NCI-H146 treated with DMSO at 0.1 percent for 48 hours (cell line): ENCODE measurements at regions not wholly inside any gene's neighbourhood (a gene's known extent, or its start where the extent isn't known, plus 50 kb on each side); places are given as distances from the start of the nearest gene placed in this dataset.
"Not testable (repeated sequence)": the region's sequence is repeated elsewhere in the genome, so short reads cannot be mapped to it uniquely, and the experiment has no call there.

Experiments used
- DNase-seq: peaks from one replicate; lab custom pipeline; 2025; ENCODE audit not compliant: unreplicated experiment; lab: John Stamatoyannopoulos, UW

DNA sequence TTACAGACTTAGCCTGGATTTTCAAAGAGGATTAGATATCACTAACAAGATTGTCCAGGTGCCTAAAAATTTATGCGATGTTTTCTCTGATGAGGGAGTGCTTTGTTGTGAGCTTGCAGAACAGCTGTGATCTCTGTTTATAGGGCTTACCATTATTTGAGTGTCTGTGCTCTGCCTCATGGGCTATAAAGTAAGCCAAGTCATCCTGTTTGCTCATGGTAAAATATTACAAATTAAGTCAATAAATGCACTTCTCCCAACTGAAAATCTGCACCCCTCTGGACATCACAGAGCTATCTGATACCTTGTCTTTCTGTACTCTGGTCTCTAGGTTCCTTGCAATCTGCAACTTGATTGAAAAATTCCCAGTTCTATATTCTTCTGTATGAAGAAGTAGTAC, 293.4 kb upstream of the ACTBL2 start:
- no peak for DNase-seq

DNA sequence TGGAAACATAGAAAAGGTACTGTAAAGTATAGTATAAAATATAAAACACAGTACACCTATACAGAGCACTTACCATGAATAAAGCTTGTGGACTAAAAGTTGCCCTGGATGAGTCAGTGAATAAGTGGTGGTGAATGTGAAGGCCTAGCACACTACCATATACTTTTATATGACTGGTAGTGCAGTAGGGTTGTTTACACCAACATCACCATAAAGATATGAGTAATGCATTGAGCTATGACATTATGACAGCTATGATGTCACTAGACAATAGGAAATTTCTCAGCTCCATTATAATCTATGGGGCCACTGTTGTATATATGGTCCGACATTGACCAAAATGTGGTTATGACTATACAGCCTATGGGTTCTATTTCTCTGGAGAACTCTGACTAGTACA, 291.8 kb upstream of the ACTBL2 start:
- DNase-seq, result no peak

DNA sequence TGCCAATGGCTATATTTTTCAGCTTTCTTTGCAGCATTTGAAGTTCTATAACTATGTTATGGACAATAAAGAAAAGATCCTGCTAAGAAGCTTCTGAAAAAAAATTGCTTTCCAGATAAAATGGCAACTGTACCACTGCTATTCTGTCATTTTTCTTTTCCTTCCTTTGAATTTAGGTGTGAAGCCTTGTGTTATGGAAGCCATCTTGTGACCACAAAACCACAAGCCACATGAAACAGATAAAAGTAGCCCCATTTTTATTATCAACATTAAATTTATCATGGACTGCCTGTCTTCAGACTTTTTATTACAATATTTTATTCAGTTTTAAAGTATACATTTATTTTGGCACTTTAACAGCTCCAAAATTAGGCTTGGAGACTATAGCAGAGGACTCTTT, 289.9 kb upstream of the ACTBL2 start:
- no peak for DNase-seq

DNA sequence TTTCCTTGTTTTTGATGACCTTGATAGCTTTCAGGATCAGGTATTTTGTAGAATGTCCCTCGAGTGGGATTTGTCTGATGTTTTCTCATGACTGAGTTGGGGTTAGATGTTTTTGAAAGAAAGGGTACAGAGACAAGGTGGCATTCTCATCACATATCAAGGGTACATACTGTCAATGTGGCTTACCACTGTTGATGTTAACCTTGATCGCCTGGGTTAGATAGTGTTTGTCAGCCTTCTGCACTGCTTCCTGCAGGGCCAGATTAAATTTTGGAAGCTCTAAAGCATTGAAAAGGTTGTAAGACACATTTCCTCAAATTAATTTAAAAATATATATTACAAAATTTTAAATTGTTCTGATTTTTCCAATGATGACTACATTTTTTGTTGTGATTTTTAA, 287.4 kb upstream of the ACTBL2 start:
- no peak for DNase-seq

DNA sequence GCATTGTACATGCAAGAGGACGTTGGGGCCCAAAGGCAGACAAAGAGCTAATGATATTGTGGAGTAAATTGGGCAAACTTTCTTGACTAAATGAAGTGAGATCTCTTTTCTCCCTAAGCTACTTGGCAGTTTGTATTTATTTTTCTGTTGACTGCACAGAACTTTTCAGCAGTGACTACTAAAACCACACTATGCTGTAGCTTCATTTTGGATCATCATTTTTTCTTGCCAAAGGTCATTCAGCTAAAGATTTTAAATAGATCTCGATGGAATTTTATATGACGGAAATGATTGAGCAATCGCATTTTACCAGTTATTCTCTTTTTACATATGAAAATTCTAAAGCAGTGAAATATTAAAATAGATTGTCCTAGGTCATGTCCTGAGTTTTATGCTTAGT, 286.1 kb upstream of the ACTBL2 start:
- no peak for DNase-seq

DNA sequence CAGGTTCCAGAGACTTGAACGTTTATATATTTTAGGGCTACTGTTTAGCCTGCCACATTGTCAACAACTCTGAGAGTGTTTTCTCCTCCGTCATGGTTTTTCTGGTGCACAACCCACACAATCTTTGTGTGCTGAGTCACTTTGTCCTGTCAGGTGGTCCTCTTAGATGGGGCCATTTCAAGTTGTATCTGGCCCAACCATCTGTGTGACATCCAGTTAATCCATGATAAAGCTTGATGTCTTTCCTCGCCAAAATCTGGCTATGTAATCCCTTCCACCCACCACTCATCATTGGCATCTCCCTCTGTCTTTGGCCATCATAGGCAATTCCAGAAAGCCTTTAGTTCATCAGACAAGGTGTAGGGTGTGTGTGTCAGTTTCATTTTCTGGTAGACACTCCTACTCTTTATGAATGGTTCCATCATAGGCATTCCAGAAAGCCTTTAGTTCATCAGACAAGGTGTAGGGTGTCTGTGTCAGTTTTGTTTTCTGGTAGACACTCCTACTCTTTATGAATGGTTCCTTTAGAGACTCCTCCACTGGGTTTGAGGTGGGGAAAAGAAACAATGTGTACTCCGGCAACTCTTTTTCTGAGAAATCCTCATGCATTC, 282.0 kb upstream of the ACTBL2 start:
- no peak for DNase-seq

DNA sequence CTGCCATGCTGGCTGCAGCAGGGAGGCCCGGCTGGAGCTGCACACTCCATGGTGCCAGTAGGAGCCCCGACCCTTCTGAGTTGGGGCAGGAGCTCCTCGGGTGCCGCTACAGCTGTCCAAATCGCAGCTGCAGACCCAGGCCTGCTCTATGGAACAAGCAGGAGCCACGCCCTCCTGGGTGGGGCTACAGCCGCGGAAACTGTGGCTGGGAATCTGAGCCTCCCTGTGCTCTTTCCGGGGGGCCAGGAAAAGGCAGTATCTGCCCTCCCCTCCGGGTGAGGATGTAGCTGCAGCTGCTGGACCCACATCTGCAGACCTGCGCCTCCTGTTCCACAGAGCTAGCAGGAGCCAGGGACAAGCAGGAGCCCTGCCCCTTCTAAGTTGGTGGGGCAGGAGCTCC, 278.9 kb upstream of the ACTBL2 start:
- no peak for DNase-seq

DNA sequence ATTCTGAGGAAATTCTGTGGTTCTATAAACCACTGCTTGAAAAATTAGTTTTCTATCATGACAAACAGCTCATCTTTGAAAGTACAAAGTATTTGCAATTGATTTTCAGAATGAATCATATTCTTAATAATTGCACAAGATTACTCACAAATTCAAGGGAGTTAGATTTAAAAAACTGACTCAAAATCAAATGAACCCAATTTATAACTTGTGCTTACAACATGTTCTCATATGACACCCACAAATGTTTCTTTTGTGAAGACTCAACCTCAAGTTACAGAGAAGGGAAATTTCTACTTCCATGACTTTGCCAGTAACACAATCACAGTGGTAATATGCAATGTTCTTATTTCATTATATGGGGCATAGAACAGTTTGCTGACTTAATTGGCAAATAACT, 272.0 kb upstream of the ACTBL2 start:
- DNase-seq, result no peak

DNA sequence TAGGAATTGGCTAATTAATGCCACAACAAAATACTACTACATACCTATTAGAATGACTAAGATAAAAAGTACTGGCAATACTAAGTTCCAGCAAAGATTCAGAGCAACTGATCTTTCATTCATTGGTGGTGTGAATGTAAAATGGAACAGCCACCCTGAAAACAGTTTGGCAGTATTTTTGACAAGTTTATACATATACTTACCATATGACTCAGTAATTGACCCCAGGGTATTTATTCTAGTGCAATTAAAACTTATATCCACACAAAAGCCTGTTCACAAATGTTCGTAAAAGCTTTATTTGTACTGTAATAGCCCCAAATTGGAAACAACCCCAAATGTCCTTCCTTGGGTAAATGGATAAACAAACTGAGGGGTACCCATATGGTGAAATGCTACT, 270.8 kb upstream of the ACTBL2 start:
- DNase-seq, result no peak

DNA sequence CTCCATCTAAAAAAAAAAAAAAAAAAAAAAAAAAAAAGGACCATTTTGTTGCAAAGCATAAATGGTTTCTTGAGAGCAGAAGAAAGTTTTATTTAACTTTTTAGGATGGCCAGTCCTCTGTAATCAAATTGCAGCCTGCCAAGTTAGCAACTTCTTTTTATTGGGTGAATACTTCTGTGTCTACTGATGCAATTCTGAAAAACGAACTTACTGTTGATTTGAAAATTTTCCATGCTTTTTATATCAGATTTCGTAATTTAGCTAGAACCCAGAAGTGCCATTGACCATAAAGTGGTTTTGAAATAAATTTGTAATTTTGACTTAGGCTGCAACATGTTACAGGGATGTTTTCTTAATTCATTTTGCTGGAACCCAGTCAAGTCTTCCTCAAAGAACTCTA, 269.1 kb upstream of the ACTBL2 start:
- no peak for DNase-seq

DNA sequence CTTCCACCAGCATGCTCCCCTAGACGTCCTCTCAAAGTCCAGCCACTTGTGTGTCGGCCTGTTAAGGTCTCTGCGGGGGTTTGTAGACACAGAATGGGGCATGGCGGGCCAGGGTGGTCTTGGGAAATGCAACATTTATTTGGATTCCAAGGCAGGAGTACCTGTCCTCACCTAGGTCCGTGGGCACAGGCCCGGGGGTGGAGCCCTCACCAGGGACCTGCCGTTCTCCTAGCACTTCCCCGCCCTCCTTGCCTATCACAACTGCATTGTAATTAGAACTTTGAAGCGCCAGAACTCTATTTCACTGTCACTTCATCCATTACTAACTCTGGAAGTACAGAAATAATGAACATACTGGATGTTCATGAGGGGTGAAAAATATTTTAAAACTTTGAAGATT, 268.3 kb upstream of the ACTBL2 start:
- DNase-seq, result no peak

DNA sequence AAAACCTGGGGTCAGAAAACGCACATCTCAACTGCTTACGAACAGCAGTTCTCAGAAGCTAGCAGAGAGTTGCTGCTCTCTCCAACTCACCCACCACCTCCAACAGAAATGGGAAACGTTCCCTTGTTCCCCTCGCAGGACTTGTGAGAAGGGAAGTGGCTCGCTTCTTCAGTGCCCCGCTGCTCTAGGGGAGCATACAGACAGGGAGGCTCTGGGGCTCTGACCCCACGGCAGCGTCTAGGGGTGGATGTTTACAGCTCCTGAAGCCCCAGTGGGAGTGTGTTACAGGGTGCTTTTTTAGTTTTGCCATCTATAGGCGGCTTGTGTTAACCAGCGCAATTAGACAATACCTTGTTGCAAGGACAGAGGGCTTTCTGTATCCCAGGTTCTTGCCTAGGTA, 267.7 kb upstream of the ACTBL2 start:
- DNase-seq, result no peak

DNA sequence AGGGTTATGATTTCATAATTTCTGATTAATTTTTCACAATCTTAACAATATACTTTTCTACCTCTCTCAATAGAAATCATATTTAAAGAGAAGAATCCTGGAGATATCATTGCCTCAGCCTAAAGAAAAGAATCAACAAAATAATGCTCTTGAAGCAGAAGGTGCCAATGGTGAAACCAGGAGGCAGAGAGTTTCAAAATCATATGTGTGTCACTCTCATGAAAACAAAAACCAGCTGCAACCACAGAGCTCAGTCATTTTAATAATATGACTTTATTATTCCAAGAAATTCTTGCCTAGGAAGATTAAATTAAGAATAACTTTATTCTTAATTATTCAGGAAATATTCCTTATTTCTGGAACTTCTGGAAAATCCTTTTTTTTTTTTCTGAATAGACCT, 266.8 kb upstream of the ACTBL2 start:
- DNase-seq, result no peak

DNA sequence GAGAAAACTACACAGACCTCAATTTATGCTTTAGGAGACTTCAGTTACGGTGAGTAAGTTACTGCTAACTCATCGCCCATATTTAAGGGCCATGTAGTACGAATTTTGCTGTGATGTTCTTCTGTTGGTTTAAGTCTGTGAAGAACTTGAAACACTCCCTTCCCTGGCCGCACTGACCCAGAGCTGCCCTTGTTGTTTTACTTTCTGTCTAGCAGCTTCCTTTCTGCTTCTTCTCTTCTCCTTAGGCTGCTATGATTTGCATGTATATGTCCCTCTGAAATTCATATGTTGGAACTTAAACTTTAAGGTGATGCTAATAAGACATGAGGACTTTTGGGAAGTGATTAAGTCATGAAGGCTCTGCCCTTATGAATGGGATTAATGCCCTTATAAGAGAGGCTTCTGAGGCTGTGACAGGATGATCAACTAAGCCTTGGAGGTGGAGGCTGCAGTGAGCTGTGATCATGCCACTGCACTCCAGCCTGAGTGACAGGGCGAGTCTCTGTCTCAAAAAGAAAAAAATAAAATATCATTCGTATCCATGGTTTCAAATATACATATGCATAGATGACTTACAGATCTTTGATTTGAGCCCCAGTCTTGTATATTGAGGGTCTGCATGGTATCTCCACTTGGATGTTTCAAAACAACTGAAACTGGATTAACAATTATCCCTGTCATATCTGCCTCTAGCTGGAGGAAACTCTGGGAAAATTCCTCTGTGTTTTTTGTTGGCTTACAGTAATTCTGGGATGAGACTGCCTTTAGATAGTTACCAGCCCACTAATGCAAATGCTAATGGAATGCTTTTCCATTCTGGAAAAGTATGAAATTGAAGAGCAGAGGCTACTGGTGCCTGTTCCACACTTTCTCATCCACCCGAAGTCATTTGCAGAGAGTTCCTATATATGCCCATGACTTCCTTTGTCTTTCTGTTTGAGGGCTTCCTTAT, 263.4 kb upstream of the ACTBL2 start:
- no peak for DNase-seq

DNA sequence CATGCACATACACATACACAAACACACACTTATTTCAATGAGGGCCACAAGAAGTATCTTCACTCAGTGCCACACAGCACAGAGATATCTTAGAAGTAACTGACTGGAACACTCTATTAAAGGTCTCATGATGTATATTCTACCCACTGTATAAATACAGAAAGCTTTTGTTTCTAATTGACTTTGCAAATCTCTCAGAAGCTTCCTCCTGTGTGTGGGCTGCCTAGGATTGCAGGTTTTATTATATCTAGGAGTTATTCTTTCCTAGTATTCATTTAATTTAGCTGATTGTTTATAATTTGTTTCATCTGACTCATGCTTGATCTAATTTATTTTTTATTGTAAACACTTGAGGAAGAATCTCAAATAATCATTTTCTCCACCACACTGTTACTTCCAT, 262.4 kb upstream of the ACTBL2 start:
- no peak for DNase-seq

DNA sequence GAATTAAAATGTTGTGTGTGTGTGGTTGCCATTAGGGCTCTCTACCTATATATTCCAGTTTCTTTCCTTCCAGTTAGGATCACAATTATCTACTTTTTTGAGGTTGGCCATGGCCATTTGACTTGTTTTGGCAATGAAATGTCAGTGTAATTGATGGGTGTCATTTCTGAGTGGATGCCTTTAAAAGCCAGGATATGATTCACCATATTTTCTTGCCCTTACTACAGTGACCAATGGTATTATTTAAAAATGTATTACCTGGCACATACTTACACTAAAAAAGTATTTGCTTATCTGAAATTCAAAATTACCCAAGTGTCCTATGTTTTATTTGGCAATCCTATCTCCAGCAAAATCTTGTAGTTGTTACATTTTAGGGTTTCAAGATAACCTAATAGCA, 258.7 kb upstream of the ACTBL2 start:
- no peak for DNase-seq

DNA sequence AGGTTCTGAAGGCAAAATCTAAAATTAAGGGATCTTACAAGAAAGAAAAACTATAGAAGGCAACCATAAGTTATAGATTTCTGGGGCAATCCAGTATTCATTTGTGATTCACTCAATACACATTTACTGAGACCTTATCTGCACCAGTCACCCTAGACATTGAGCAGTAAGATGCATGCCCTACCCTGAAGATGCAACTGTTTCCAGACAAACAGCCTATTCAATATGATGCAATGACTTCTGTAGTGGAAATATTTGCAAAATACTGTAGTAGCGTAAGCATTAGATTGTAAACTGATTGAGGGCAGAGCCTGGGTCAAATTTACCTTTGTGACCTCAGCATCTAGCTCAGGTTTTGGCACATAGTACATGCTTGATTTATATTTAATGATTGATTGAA, 256.2 kb upstream of the ACTBL2 start:
- DNase-seq, result no peak

DNA sequence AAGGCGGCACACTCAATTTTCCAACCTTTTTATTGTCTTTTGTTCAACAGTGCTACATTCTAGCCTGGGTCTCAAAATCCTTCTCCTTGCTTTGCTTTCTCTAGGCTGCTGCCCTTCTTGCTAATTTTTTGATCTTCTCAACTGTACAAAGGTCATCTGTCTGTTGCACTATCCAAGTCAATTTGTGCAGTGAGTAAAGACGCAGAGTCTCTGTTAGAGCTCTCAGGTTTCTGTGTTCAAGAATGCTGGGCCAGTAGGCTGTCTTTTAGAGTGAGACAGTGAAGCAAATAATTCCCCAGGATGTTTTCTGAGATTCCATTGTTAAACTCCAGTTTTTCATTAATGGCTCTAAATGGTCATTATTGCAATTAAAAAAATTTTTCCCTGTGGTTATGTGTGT, 255.7 kb upstream of the ACTBL2 start:
- DNase-seq, result no peak

DNA sequence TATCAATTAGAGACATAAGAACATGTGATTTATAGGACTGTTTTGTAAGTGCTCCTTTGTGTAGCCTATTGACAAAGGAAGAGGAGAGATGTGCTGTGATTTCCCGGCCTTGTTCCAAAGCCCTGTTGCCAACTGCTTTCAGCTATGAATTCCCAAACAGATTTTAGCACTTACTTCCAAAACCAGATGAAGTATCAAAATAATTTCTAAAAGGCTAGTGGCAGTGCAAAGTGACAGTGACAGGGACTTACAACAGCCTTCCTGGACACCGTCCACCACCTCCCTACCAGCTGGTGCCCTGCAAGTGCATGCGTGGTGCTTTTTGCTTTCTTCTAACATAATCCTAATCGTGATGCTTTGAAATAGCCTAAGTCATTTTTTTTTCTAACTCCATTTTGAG, 254.1 kb upstream of the ACTBL2 start:
- no peak for DNase-seq

DNA sequence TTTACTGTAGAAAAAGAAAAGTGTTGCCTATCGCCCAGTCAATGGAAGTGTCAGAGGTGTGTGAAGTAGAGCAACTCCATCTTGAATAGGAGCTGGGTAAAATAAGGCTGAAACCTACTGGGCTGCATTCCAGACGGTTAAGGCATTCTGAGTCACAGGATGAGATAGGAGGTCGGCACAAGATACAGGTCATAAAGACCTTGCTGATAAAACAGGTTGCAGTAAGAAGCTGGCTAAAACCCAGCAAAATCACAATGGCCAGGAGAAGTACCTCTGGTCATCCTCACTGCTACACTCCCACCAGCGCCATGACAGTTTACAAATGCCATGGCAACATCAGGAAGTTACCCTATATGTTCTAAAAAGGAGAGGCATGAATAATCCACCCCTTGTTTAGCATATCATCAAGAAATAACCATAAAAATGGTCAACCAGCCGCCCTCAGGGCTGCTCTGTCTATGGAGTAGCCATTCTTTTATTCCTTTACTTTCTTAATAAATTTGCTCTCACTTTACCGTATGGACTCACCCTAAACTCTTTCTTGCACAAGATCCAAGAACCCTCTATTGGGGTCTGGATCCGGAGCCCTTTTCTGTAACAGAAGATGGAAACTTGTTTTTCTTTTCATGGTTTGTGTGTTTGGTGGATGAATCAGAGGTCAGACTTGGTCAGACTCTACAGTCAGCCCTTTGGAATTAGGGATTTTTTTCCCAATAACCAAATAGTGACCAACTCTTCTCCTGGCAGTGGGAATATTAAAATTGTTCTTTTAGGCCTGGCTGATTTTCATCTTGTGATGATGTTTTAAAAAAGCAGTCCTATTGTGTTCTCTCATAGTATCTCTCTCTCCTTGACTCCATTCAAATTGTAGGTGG, 252.9 kb upstream of the ACTBL2 start:
- DNase-seq, result not testable (repeated sequence)

DNA sequence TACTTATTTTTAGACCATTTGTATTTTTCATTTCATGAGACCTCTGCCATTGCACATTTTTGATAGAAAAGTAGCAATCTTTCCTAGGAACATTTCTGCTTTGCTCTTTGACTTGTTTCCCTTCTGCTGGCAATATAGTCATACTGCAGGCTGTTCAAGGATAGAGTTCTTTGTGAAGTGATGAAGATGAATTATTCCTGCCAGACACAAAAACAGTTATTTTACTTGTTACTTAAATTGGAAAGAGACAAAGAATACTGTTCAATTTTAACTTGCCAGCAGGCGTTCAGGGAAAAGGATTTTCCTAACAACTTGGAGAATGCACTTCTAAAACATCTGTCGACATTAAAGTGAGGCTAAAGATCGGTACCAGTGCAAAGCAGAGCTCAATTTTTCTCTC, 251.7 kb upstream of the ACTBL2 start:
- no peak for DNase-seq

DNA sequence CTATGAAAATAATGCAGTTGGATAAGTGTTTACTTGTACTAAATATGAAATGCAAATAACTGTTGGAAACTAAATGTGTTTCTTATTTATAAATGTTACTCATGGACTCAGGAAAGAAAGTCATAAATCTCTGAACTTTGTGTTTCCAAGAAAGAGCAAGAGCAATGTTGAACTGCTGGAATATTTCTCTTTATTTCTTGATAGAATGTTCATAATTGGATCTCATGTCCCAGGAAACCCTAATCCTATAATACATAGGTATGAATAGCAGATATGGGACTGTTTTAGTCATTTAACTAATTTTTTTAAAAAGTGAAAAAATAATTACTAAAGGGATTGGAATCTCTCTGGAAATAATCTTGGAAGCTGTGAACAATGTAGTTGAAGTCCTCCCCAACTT, 245.0 kb upstream of the ACTBL2 start:
- DNase-seq, result no peak
